ENCODE measurements at regions not wholly inside any gene's neighbourhood (a gene's known extent, or its start where the extent isn't known, plus 50 kb on each side); places are given as distances from the start of the nearest gene placed in this dataset.

GRCh38 chr10:85061401-85061800 is 733.0 kb downstream of the CCSER2 start:
- no peaks in the 10 kb centered on the region for H3K27me3 ChIP-seq (ENCODE audit: insufficient read depth)
- H3K4me2 ChIP-seq, result no peak overlapping the region
- H3K9me2 ChIP-seq (ENCODE audit: insufficient read depth), result 0 out of 2 replicates have a peak, but pooled peaks cover 3% of the 10 kb centered on the region
- TF ChIP-seq REST (IDR thresholded peaks at IDR 0.05; ENCODE audit: unreplicated experiment) (no peak), NANOG (IDR thresholded peaks at IDR 0.05; ENCODE audit: borderline replicate concordance) (no peak), ZNF331 (CRISPR knock-in tag; IDR thresholded peaks at IDR 0.05; ENCODE audit: low read depth) (no peak)
- no peaks in the 10 kb centered on the region for H3K4me1 ChIP-seq (ENCODE audit: insufficient read depth)
- no peak overlapping the region for H2AFZ ChIP-seq
- H3K36me3 ChIP-seq (ENCODE audit: insufficient read depth), result 0 out of 2 replicates have a peak, but pooled peaks cover 3% of the 10 kb centered on the region
- DNase-seq (ENCODE audit: low spot score) (no peak), ATAC-seq (no peak)
- no peaks in the 10 kb centered on the region for H3F3A ChIP-seq (replicated peaks; ENCODE audit: low read depth)
- no peaks in the 10 kb centered on the region for H4K20me1 ChIP-seq (replicated peaks; ENCODE audit: insufficient read depth)
- H3K4me3 ChIP-seq, result no peak overlapping the region
- no peak overlapping the region for H3K27ac ChIP-seq (ENCODE audit: low read depth)
- Mint-ChIP-seq H3K4me1 (no peaks in the 10 kb centered on the region), H3K4me3 (no peak overlapping the region), H3K36me3 (ENCODE audit: low read depth) (peaks cover 14% of the 10 kb centered on the region), H3K27me3 (ENCODE audit: insufficient read depth, low read depth, poor library complexity) (no peaks in the 10 kb centered on the region), H3K9me3 (peaks cover 90% of the 10 kb centered on the region), H3K27ac (no peak overlapping the region)
- no peaks in the 10 kb centered on the region for H3K79me2 ChIP-seq (replicated peaks; ENCODE audit: insufficient read depth)

GRCh38 chr10:85067955-85068354 is 739.6 kb downstream of the CCSER2 start:
- H3K27me3 Mint-ChIP-seq (ENCODE audit: insufficient read depth, low read depth, poor library complexity), result no peaks in the 10 kb centered on the region
- Histone ChIP-seq H3F3A (replicated peaks; ENCODE audit: low read depth) (no peaks in the 10 kb centered on the region), H3K4me1 (ENCODE audit: insufficient read depth) (no peaks in the 10 kb centered on the region), H3K4me2 (no peak overlapping the region), H4K20me1 (replicated peaks; ENCODE audit: insufficient read depth) (no peaks in the 10 kb centered on the region), H3K27me3 (ENCODE audit: insufficient read depth) (no peaks in the 10 kb centered on the region), H3K4me3 (no peak overlapping the region), H3K27ac (ENCODE audit: low read depth) (no peak overlapping the region), H2AFZ (no peak overlapping the region), H3K9me2 (ENCODE audit: insufficient read depth) (no peaks in the 10 kb centered on the region), H3K36me3 (ENCODE audit: insufficient read depth) (no peaks in the 10 kb centered on the region), H3K79me2 (replicated peaks; ENCODE audit: insufficient read depth) (no peaks in the 10 kb centered on the region)
- H3K9me3 Mint-ChIP-seq, result peaks cover 71% of the 10 kb centered on the region
- no peak overlapping the region for H3K27ac Mint-ChIP-seq
- no peak for TF ChIP-seq EZH2phosphoT487 (IDR thresholded peaks at IDR 0.05; ENCODE audit: unreplicated experiment)
- TF ChIP-seq ZNF331 (CRISPR knock-in tag; IDR thresholded peaks at IDR 0.05; ENCODE audit: low read depth), result no peak
- TF ChIP-seq CTCF (conservative IDR thresholded peaks at IDR 0.05; ENCODE audit: low read depth in 2 of 2), result no peak
- TF ChIP-seq ETS1 (IDR thresholded peaks at IDR 0.05), result no peak
- TF ChIP-seq ZNF114 (CRISPR knock-in tag; IDR thresholded peaks at IDR 0.05), result no peak
- no peak for TF ChIP-seq NANOG (IDR thresholded peaks at IDR 0.05; ENCODE audit: borderline replicate concordance)
- no peak for TF ChIP-seq CREB1 (CRISPR knock-in tag; IDR thresholded peaks at IDR 0.05; ENCODE audit: low read depth)
- no peak for TF ChIP-seq REST (IDR thresholded peaks at IDR 0.05; ENCODE audit: unreplicated experiment)
- no peak for TF ChIP-seq STAT1 (IDR thresholded peaks at IDR 0.05; ENCODE audit: unreplicated experiment)
- TF ChIP-seq JUNB (IDR thresholded peaks at IDR 0.05; ENCODE audit: unreplicated experiment), result no peak
- DNase-seq (ENCODE audit: low spot score), result no peak
- no peak for ATAC-seq
- H3K4me1 Mint-ChIP-seq, result no peaks in the 10 kb centered on the region
- no peak overlapping the region for H3K4me3 Mint-ChIP-seq
- H3K36me3 Mint-ChIP-seq (ENCODE audit: low read depth), result peaks cover 5% of the 10 kb centered on the region; the same call in 2 of the 3 replicates

Measured in GM23338 (cell line).